Stimulated activated CD4-positive, alpha-beta T cell treated with anti-CD3 and anti-CD28 coated beads, Interleukin-1b, Interleukin-23, amount 100 ng/mL, for 4 hours (primary cell): ENCODE measurements at regions not wholly inside any gene's neighbourhood (a gene's known extent, or its start where the extent isn't known, plus 50 kb on each side); places are given as distances from the start of the nearest gene placed in this dataset.
"Not testable (repeated sequence)": the region's sequence is repeated elsewhere in the genome, so short reads cannot be mapped to it uniquely, and the experiment has no call there.

Source experiments
- DNase-seq, 2 donors: peaks; one replicate each; pipeline ENCODE4 v3.0.0-alpha.2; 2020; ENCODE audit warnings: low read depth in 2 of 2

DNA sequence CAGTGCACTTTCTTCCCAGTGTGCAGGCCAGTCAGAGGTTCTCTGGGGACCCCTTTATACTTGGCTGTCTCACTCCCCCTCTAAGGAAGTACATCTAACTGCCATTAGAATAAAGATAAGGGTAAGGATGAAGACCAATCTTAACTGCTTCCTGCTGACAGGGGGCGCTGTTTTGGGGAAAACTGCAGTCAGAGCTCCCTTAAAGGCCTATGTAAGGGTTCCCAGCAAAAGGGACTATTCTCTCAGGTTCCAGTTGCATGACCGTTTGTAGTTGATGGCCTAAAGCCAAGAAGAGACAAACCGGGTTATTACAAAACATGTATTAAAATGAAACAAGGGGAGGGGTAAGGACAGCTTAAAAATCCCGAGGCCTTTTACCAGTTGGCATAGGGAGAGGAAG, 115.6 kb upstream of the SPIN4 start:
- DNase-seq = no peak

DNA sequence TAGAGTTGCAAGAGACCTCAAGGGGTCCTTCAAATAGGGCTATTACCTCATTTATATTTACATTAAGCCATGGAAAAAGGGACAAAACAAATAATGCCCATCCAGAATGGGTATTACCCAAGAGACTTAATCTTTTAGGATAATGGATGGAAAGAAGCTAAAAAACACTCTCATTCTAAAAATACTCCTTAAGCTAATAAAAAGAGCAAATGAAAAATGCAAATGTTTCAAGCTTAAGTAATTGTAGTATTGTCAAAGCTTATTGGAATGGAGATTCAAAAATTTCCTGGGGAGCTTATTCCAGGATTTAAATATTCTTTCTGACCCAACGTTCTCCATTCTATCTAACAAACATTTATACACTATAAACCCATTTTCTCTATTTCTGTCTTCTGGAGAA, 107.8 kb upstream of the SPIN4 start:
- DNase-seq = no peak

DNA sequence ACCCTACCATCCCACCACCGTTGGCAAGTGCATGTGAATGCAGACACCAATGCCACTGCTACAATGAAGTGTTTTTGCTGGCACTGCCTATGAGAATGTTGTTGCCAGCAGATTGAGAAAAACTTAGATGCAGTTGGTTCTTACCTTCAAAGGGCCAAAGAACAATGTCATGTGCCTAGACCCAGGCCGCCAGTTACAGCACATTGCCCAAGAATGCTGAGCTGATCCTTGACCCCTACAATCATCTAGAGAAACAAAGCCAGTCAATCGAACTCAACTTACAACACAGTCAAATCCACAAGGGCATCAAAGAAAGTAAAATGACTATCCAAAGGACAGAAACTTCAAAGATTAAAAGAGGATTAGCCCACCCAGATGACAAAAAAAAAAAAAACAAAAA, 102.4 kb upstream of the SPIN4 start:
- DNase-seq = no peak

DNA sequence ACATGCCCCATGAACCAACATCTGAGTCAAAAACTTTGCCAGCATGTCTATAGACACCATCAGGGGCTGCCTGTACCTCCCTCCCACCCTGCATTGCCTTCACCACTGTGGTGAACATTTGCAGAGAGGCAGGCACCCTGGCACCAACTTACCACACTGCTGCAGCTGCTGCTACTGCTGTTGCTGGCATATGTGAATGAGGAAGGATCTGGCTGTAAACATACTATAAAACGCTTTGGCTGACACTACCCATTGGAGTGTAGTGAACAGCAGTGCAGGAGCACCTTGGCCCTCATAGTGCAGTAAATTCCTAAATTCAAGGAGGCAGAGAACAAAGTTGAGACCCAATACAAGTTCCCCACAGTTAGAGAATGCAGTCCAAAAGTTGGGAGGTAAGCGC, 90.6 kb upstream of the SPIN4 start:
- no peak for DNase-seq

DNA sequence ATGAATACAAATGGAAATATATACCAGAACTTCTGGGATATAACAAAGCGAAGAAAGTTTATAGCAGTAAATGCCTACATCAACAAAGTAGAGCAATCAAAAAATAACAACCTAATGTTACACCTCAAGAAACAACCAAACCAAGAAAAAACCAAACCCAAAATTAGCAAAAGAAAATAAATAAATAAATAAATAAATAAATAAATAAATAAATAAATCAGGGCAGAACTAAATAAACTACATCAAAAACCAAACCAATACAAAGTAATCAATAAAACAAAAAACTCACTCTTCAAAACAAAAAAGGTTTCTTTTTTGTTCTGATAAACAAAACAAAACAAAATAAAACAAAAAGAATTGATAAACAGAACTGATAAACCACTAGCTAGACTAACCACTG, 88.4 kb upstream of the SPIN4 start:
- no peak for DNase-seq

DNA sequence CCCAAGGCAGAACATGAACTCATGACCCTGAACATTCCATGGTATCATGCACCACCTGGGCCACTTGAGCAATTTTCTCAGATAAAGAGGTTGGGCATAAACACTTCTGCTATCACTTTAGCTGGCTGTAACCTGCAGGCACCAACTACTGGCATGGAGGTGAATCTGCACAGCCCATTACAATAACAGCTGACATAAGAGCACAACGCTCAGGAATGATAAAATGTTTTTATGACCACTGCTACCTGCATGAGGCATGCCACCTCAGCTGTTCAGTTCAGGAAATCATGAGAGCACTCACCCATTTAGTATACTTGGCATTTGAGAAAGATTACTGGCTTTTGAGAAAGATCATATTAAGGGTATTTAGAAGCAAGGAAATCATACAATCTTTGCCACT, 85.7 kb upstream of the SPIN4 start:
- no peak for DNase-seq

DNA sequence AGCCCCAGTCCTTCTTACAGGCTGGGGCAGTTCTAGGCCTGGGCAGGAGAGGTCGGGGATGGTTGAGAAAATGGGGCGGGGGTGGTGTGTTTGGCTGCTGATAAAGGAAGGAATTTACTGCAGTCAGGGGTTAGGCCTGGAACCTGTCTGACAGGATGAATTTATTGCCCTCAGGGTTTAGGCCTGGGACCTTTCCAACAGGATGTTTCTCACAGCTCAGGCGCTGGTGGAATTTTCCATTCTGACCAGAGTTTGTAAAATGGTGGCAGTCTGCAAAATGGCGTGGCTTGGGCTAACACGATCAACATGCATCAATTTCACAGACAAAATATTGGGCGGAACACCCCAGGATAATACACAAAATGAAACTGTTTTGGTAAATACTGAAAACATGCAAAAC, 83.5 kb upstream of the SPIN4 start:
- DNase-seq = no peak

DNA sequence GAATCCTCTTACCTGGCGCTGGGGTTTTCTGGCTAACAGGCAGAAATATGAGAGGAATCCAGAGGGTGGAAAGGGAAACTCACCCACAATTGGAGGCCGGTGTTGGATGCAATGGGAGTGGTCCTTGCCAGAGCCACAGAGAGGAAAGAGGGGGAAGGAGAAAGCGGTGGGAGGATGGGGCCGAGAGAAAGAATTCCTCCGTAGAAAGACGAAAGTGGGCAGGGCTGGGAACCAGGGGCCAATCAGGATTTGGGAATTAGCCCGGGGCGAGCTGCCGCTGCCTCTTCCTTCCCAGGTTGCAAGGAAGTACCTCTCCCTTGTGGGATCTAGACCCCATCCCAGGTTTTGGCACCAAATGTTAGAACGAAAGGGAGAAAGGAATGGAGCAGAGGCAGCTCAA, 83.1 kb upstream of the SPIN4 start:
- DNase-seq = no peak

DNA sequence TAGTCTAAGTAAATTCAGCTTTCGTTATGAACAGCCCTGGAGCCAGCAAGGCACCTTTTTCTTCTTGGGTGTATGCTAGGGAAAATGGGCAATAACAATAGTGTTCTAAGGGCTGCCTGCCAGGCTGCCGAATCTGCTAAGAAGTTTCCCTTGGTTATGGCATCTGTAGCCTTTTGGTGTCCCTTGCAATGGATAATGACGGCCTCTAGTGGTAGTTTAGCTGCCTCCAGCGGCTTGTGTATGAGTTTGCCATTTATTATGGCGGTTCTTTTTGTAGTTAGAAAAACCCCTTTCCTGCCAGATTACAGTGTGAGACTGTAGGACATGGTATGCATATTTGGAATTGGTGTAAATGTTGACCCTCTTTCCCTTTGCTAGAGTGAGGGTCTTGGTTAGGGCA, 78.9 kb upstream of the SPIN4 start:
- no peak for DNase-seq

DNA sequence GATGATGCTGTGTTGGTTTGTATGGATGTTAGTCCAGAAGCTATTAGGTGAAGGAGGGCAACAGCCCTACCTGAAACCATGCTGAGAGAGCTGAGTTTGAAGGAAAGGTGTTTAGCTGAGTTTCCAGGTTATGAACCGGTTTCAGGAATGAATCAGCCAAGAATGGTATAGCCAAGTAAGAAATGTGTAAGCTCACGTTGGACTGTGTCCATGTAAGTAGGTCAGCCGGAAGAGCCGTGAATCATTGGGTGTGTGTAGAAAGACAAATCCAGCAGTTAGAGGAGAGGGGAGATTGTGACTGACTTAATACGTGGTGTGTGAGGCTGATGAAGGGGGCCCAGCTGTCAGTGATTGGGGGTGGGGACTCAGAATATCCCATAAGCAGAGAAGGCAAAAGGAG, 77.2 kb upstream of the SPIN4 start:
- DNase-seq = no peak

DNA sequence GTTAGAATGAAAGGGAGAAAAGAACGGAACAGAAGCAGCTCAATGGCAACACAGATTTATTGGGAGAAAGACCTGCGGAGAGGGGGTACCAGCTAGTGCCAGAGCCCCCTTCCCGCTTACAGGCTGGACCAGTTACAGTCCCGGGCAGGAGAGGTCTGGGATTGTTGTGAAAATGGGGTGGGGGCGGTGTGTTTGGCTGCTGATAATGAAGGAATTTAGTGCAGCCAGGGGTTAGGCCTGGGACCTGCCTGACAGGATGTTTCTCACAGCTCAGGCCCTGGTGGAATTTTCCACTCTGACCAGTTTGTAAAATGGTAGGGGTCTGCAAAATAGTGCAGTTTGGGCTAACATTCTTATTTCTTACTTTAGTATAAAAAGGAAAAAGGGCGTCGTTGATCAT, 75.4 kb upstream of the SPIN4 start:
- DNase-seq = no peak

DNA sequence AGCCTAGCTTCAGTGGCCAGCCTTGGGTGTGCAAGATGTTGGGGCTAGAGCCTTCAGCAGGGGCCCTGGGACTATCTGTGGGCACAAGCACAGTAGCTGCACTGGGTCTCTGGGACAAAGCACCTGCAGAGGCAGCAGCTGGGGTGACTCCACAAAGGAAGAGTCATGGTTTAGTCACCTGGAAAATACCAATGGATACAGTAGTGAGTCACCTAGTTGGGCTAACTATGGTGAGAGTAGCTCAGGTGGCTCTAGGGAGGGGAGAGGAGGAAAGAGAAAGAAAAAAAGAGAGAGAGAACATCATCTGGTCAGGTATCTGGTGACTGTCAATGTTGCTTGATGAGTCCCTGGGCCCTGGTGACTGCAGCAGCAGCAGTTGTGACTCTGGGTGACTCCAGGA, 72.9 kb upstream of the SPIN4 start:
- DNase-seq = no peak

DNA sequence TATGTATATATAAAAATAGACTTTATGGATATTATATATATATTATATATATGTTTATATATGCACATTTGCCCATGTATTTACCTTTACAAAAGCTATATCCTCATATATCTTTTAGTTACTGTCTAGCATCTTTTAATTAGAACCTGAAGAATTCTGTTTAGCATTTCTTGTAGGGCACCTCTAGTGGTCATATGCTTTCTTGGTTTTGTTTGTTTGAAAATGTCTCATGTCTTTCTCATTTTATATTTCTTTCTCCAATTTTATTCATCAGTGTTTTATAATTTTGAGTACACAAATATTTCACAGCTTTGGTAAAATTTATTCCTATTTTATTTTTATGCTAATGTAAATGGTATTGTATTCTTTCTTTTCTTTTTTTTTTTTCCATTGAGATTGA, 70.3 kb upstream of the SPIN4 start:
- DNase-seq = no peak

DNA sequence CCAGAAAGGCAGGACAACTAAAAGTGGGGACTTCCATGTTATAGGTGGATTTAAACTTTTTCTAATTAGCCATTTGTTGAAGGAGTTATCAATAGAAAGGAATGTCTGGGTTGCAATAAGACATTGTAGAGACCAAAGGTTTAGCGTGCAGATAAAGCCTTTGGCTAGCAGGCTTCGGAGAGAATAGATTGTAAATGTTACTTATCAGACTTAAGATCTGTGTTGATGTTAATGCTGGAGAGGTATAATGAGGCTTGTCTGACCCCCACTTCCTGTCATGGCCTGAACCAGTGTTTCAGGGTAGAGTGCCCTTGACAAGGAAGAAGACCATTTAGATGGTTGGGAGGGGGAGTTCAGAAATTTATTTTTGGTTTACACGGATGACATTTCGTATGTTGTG, 67.1 kb upstream of the SPIN4 start:
- no peak for DNase-seq

DNA sequence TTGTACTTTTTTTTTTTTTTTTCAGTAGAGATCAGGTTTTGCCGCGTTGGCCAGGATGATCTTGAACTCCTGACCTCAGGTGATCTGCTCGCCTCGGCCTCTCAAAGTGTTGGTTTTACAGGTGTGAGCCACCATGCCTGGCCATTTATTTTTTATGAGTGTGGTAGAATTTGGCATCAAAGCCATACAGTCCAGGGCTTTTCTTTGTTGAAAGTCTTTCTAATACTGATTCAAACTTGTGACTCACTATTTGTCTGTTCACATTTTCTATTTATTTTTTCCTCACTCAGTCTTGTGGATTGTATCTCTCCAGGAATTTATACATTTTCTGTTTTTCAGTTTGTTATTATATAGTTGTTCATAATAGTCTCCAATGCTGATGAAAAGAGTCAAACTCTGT, 66.5 kb upstream of the SPIN4 start:
- no peak for DNase-seq

DNA sequence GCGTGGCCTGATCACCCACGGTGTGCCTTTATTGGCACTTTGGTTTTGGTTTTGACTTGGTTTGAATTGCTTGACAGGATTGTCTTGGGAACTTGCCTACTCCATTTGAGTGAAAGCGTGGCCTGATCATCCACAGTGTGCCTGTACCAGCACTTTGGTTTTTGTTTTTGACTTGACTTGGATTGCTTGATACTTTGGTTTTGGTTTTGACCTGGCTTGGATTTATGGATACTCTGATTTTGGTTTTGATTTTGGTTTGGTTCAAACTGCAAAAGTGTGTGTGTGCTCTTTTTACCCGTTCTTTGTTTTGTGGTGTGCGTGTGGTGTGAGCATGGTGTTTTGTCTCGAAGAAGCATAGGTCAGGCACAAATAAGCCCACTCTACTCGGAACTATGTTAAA, 58.8 kb upstream of the SPIN4 start:
- not testable (repeated sequence) for DNase-seq

DNA sequence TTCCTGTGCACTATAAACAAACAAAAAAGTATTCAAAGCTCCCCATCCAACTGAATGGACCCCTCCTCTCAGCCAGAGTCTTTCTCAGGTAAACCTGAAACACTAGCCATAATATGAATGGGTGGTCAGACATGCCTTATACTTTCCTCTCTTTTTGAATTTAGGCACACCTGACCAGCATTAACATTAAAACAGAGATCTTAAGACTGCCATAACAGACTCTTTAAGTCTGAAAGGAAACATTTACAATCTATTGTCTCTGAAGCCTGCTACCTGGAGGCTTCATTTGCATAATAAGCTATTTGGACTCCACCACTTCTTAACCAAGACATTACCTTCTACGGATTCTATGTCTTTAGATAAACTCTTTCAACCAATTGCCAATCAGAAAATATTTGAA, 56.9 kb upstream of the SPIN4 start:
- no peak for DNase-seq

DNA sequence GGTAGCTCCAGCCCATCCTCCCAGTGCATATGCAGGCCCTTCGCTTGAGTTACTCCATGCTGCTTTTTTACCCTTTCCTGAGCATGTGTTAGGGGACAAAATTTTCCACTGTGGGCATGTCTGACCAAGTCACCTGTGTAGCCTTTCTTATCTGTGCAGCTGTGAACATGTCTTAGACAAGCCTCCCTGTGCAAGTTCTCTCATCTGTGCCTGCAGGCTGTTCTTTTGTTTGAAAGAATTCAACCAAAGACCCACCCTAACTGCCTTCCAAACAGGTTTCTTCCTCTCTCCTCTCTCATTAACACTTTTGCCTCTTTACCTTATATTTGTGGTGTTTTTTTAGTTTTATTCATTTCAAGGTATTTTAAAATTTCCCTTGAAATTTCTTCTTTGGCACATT, 53.2 kb upstream of the SPIN4 start:
- DNase-seq = no peak

DNA sequence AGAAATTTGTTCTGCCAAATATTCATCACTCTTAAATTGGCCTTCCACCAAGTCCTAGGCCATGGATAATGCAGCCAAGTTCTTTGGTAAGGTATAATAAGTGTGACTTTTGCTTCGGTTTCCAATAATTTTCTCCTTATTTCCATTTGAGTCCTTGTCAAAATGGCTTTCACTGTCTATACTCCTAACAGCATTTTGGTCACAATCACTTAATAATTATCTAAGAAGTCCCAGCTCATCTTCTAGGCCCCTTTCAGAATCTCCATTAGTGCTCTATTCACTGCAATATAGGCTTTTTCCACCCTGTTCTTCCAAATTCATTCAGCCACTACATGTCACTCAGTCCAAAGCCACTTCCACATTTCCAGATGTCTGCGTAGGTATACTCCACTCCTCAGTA, 51.0 kb upstream of the SPIN4 start:
- DNase-seq = no peak
